SK-N-SH (cell line): ENCODE measurements at regions not wholly inside any gene's neighbourhood (a gene's known extent, or its start where the extent isn't known, plus 50 kb on each side); places are given as distances from the start of the nearest gene placed in this dataset.

Experiments used
- CTCF ChIA-PET: fragments of 300-600, 350-600 bp; formaldehyde crosslinking; extraction: SDS; loops from one replicate; lab custom pipeline; 2021; lab: Yijun Ruan, JAX
- POLR2A ChIA-PET: fragments of 350-600 bp; sonication (Branson Sonifier 250); formaldehyde crosslinking; extraction: SDS; loops from one replicate; lab custom pipeline; 2020; ENCODE audit warnings: antibody characterized with exemption, inconsistent platforms; lab: Yijun Ruan, JAX
- DNase-seq: peaks from one replicate; pipeline ENCODE4 v3.0.0; 2012
- H2AFZ ChIP-seq: fragments of 200-600 bp; sonication (generic); 2 replicates; pipeline ENCODE4 v1.8.1; 2016; ENCODE audit warnings: antibody characterized with exemption, mild to moderate bottlenecking, low read depth
- H3F3A ChIP-seq: fragments of 200-600 bp; sonication (generic); replicated peaks from 2 replicates; pipeline ENCODE3; 2016; ENCODE audit warnings: antibody characterized with exemption, mild to moderate bottlenecking; ENCODE audit not compliant: insufficient read depth
- H3K27ac ChIP-seq, 2 experiments: fragments of 200-500 bp in 1 of 2; fragments of 200-600 bp in 1 of 2; sonication (Bioruptor generic) in 1 of 2; sonication (generic), shearing (Covaris generic) in 1 of 2; 2 replicates each; pipeline versions ENCODE4 v1.5.1 to v1.6.1; 2014 to 2016; ENCODE audit warnings: low read depth in 2 of 2, inconsistent platforms in 1 of 2, low read length in 1 of 2, mild to moderate bottlenecking in 1 of 2, mixed read lengths in 1 of 2
- H3K27me3 ChIP-seq: fragments of 200-600 bp; sonication (generic), shearing (Covaris generic); 2 replicates; pipeline ENCODE4 v1.6.1; 2016; ENCODE audit warnings: mixed run types; ENCODE audit not compliant: insufficient read depth
- H3K36me3 ChIP-seq, 2 experiments: fragments of 200-500 bp in 1 of 2; fragments of 200-600 bp in 1 of 2; sonication (Bioruptor generic) in 1 of 2; sonication (generic) in 1 of 2; replicated peaks in 1 of 2; 2 replicates each; pipeline versions ENCODE3 to v1.5.1; 2014 to 2016; ENCODE audit warnings: low read length in 1 of 2, mild to moderate bottlenecking in 1 of 2; ENCODE audit not compliant: insufficient read depth in 2 of 2, control insufficient read depth in 1 of 2
- H3K4me1 ChIP-seq, 2 experiments: fragments of 200-500 bp in 1 of 2; fragments of 200-600 bp in 1 of 2; sonication (Bioruptor generic) in 1 of 2; sonication (generic), shearing (Covaris generic) in 1 of 2; 2 replicates each; pipeline versions ENCODE4 v1.5.1 to v1.6.1; 2014 to 2016; ENCODE audit warnings: low read depth in 1 of 2, low read length in 1 of 2, mixed run types in 1 of 2; ENCODE audit not compliant: insufficient read depth in 2 of 2, control insufficient read depth in 1 of 2
- H3K4me2 ChIP-seq: fragments of 200-600 bp; sonication (generic), shearing (Covaris generic); 2 replicates; pipeline ENCODE4 v1.6.1; 2017; ENCODE audit warnings: mixed run types
- H3K4me3 ChIP-seq, 2 experiments: fragments of 200-500 bp in 1 of 2; fragments of 200-600 bp in 1 of 2; sonication (Bioruptor generic) in 1 of 2; sonication (generic), shearing (Covaris generic) in 1 of 2; 2 replicates each; pipeline versions ENCODE4 v1.5.1 to v1.8.1; 2014 to 2016; ENCODE audit warnings: low read depth in 2 of 2, inconsistent platforms in 1 of 2, low read length in 1 of 2, mild to moderate bottlenecking in 1 of 2, mixed read lengths in 1 of 2, moderate library complexity in 1 of 2
- H3K79me2 ChIP-seq: fragments of 200-600 bp; sonication (generic); 2 replicates; pipeline ENCODE4 v1.8.1; 2017; ENCODE audit warnings: mild to moderate bottlenecking; ENCODE audit not compliant: insufficient read depth
- H3K9ac ChIP-seq: fragments of 200-600 bp; sonication (generic); 2 replicates; pipeline ENCODE4 v1.6.1; 2017; ENCODE audit warnings: mixed run types
- H3K9me2 ChIP-seq: fragments of 200-600 bp; sonication (generic); 2 replicates; pipeline ENCODE4 v1.6.1; 2017; ENCODE audit warnings: mixed run types
- H3K9me3 ChIP-seq: fragments of 200-600 bp; sonication (generic); 2 replicates; pipeline ENCODE4 v1.6.1; 2017; ENCODE audit warnings: mixed run types, mild to moderate bottlenecking, moderate library complexity
- H4K20me1 ChIP-seq: fragments of 200-600 bp; sonication (generic); 2 replicates; pipeline ENCODE4 v1.6.1; 2017; ENCODE audit warnings: mild to moderate bottlenecking, mixed run types; ENCODE audit not compliant: insufficient read depth
- CHD2 ChIP-seq: fragments of 150-350 bp; IDR thresholded peaks from 2 replicates; pipeline ENCODE4 v1.6.1; 2018; ENCODE audit warnings: low read length; ENCODE audit not compliant: partially characterized antibody
- CTCF ChIP-seq: fragments of 200-600 bp; sonication (generic); IDR thresholded peaks from 2 replicates; pipeline ENCODE4 v1.6.1; 2017; ENCODE audit warnings: antibody characterized with exemption, mild to moderate bottlenecking, moderate library complexity
- EP300 ChIP-seq, 2 experiments: IDR thresholded peaks; 2 replicates each; pipeline versions ENCODE4 v1.4.0 to v1.6.1; 2012; ENCODE audit warnings: borderline replicate concordance in 1 of 2, low read depth in 1 of 2, low read length in 1 of 2
- EZH2phosphoT487 ChIP-seq: fragments of 200-600 bp; sonication (generic); IDR thresholded peaks from 2 replicates; pipeline ENCODE4 v1.6.1; 2017; ENCODE audit warnings: low read depth, mixed run types, mild to moderate bottlenecking, antibody characterized with exemption, moderate library complexity, borderline replicate concordance
- FOSL2 ChIP-seq: IDR thresholded peaks from 2 replicates; pipeline ENCODE4 v1.4.0; 2012; ENCODE audit warnings: low read depth, mild to moderate bottlenecking, moderate library complexity, borderline replicate concordance
- GATA2 ChIP-seq: sonication (generic); formaldehyde crosslinking; IDR thresholded peaks from 2 replicates; pipeline ENCODE4 v1.5.0; 2020; ENCODE audit warnings: mild to moderate bottlenecking, missing genetic modification reagents
- PBX3 ChIP-seq: IDR thresholded peaks from 2 replicates; pipeline ENCODE4; 2012
- RCOR1 ChIP-seq: fragments of 150-350 bp; IDR thresholded peaks from 2 replicates; pipeline ENCODE4 v1.6.1; 2017; ENCODE audit warnings: antibody characterized with exemption, low read length
- REST ChIP-seq: IDR thresholded peaks from 2 replicates; pipeline ENCODE4 v1.6.1; 2012; ENCODE audit warnings: mild to moderate bottlenecking, low read depth, low read length, moderate library complexity
- SIN3A ChIP-seq: IDR thresholded peaks from 2 replicates; pipeline ENCODE4 v1.6.1; 2012; ENCODE audit warnings: low read depth, mild to moderate bottlenecking, low read length, moderate library complexity, borderline replicate concordance
- USF2 ChIP-seq: fragments of 150-350 bp; IDR thresholded peaks from 2 replicates; pipeline ENCODE4 v1.6.1; 2017; ENCODE audit warnings: antibody characterized with exemption, low read length, low read depth, borderline replicate concordance
- WGBS: methylation state at CpG from one replicate; pipeline ENCODE4 v1.1.6; 2017; ENCODE audit warnings: low lambda C conversion rate; 5-methylcytosine and 5-hydroxymethylcytosine counted together

GRCh38 chr13:112215871-112216270 is 148.9 kb downstream of the SOX1 start:
- no peaks in the 10 kb centered on the region for H3K79me2 ChIP-seq
- TF ChIP-seq CTCF (no peak), PBX3 (no peak), EZH2phosphoT487 (no peak), RCOR1 (no peak), USF2 (no peak), CHD2 (no peak), FOSL2 (no peak), SIN3A (no peak), EP300 (IDR thresholded peaks at IDR 0.05; ENCODE audit: borderline replicate concordance in 1 of 2, low read depth in 1 of 2, low read length in 1 of 2) (no peak), REST (no peak), GATA2 (CRISPR knock-in tag) (no peak)
- TF ChIP-seq, all 33 proteins: peak for 0
- Histone ChIP-seq H3K9me2 (no peaks in the 10 kb centered on the region), H3F3A (no peaks in the 10 kb centered on the region), H3K9me3 (no peaks in the 10 kb centered on the region), H3K27me3 (peaks cover 50% of the 10 kb centered on the region), H3K27ac (no peak overlapping the region), H3K36me3 (no peaks in the 10 kb centered on the region), H2AFZ (no peak overlapping the region), H4K20me1 (no peaks in the 10 kb centered on the region), H3K4me3 (no peak overlapping the region), H3K9ac (no peak overlapping the region), H3K4me2 (no peak overlapping the region), H3K4me1 (no peaks in the 10 kb centered on the region)
- ChIA-PET CTCF (interaction anchor here (1.3 kb wide), 1 partner anchor 228 kb away, joined by 3 read pairs; no protein-coding TSS in a partner anchor), POLR2A (no interaction called here)
- DNase-seq, result no peak
- 17% methylated on average over 15 of the region's 19 CpGs for WGBS
